ENCODE measurements at regions not wholly inside any gene's neighbourhood (a gene's known extent, or its start where the extent isn't known, plus 50 kb on each side); places are given as distances from the start of the nearest gene placed in this dataset.

GRCh38 chr6:15877231-15877630 is 214.4 kb upstream of the DTNBP1 start:
- H3K4me2 ChIP-seq (ENCODE audit: low read length): no peak overlapping the region
- H2AFZ ChIP-seq: no peak overlapping the region
- no peak overlapping the region for H3K9ac ChIP-seq
- H3K9me3 ChIP-seq (ENCODE audit: control insufficient read depth, low read length): no peaks in the 10 kb centered on the region
- no peaks in the 10 kb centered on the region for H3K36me3 ChIP-seq (ENCODE audit: control insufficient read depth, insufficient read depth, low read length)
- H3K27ac ChIP-seq: no peak overlapping the region
- TF ChIP-seq, protein P1, sequence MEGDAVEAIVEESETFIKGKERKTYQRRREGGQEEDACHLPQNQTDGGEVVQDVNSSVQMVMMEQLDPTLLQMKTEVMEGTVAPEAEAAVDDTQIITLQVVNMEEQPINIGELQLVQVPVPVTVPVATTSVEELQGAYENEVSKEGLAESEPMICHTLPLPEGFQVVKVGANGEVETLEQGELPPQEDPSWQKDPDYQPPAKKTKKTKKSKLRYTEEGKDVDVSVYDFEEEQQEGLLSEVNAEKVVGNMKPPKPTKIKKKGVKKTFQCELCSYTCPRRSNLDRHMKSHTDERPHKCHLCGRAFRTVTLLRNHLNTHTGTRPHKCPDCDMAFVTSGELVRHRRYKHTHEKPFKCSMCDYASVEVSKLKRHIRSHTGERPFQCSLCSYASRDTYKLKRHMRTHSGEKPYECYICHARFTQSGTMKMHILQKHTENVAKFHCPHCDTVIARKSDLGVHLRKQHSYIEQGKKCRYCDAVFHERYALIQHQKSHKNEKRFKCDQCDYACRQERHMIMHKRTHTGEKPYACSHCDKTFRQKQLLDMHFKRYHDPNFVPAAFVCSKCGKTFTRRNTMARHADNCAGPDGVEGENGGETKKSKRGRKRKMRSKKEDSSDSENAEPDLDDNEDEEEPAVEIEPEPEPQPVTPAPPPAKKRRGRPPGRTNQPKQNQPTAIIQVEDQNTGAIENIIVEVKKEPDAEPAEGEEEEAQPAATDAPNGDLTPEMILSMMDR (IDR thresholded peaks at IDR 0.05): no peak
- H3K27me3 ChIP-seq (ENCODE audit: control insufficient read depth, insufficient read depth, low read length): no peaks in the 10 kb centered on the region
- H3K79me2 ChIP-seq: no peaks in the 10 kb centered on the region
- H3K4me1 ChIP-seq: no peaks in the 10 kb centered on the region
- no peak overlapping the region for H3K4me3 ChIP-seq (ENCODE audit: low read depth, low read length)

- TF ChIP-seq, protein P1 (IDR thresholded peaks at IDR 0.05): no peak
- no peak overlapping the region for H3K4me2 ChIP-seq (ENCODE audit: low read length)
- H3K9ac ChIP-seq: no peak overlapping the region
- H3K4me1 ChIP-seq: no peaks in the 10 kb centered on the region
- no peak overlapping the region for H3K27ac ChIP-seq
- no peak overlapping the region for H3K4me3 ChIP-seq (ENCODE audit: low read depth, low read length)
- H2AFZ ChIP-seq: no peak overlapping the region
- no peaks in the 10 kb centered on the region for H3K79me2 ChIP-seq
- no peaks in the 10 kb centered on the region for H3K36me3 ChIP-seq (ENCODE audit: control insufficient read depth, insufficient read depth, low read length)
- no peaks in the 10 kb centered on the region for H3K27me3 ChIP-seq (ENCODE audit: control insufficient read depth, insufficient read depth, low read length)
- no peaks in the 10 kb centered on the region for H3K9me3 ChIP-seq (ENCODE audit: control insufficient read depth, low read length)
Observed at GRCh38 chr6:15876406-15876805, 213.6 kb upstream of the DTNBP1 start.

DNA sequence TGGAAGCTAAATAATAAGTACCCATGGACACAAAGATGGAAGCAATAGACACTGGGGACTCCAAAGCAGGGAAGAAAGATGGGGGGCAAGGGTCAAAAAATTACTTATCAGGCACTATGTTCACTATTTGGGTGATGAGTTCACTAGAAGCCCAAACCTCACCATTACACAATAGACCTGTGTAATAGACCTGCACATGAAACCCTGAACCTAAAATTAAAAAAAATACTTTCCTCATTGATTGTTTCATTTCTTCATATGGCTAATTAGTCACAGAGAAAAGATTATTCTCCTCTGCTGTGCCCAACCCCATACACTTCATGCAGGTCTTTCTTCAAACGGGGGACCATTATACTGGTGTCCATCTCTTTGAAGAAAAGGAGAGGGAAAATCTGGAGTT is 213.0 kb upstream of the DTNBP1 start:
- no peak overlapping the region for H2AFZ ChIP-seq
- H3K4me1 ChIP-seq: no peaks in the 10 kb centered on the region
- no peak overlapping the region for H3K4me3 ChIP-seq (ENCODE audit: low read depth, low read length)
- H3K27ac ChIP-seq: no peak overlapping the region
- H3K79me2 ChIP-seq: no peaks in the 10 kb centered on the region
- no peaks in the 10 kb centered on the region for H3K27me3 ChIP-seq (ENCODE audit: control insufficient read depth, insufficient read depth, low read length)
- TF ChIP-seq, protein P1 (IDR thresholded peaks at IDR 0.05): no peak
- no peak overlapping the region for H3K9ac ChIP-seq
- H3K4me2 ChIP-seq (ENCODE audit: low read length): no peak overlapping the region
- H3K36me3 ChIP-seq (ENCODE audit: control insufficient read depth, insufficient read depth, low read length): no peaks in the 10 kb centered on the region
- no peaks in the 10 kb centered on the region for H3K9me3 ChIP-seq (ENCODE audit: control insufficient read depth, low read length)

GRCh38 chr6:15874821-15875220 is 212.0 kb upstream of the DTNBP1 start:
- Histone ChIP-seq H2AFZ (no peak overlapping the region), H3K4me3 (ENCODE audit: low read depth, low read length) (no peak overlapping the region), H3K27me3 (ENCODE audit: control insufficient read depth, insufficient read depth, low read length) (no peaks in the 10 kb centered on the region), H3K4me1 (no peaks in the 10 kb centered on the region), H3K9ac (no peak overlapping the region), H3K79me2 (no peaks in the 10 kb centered on the region), H3K9me3 (ENCODE audit: control insufficient read depth, low read length) (no peaks in the 10 kb centered on the region), H3K27ac (no peak overlapping the region), H3K36me3 (ENCODE audit: control insufficient read depth, insufficient read depth, low read length) (no peaks in the 10 kb centered on the region), H3K4me2 (ENCODE audit: low read length) (no peak overlapping the region)
- TF ChIP-seq, protein P1 (IDR thresholded peaks at IDR 0.05): no peak

DNA sequence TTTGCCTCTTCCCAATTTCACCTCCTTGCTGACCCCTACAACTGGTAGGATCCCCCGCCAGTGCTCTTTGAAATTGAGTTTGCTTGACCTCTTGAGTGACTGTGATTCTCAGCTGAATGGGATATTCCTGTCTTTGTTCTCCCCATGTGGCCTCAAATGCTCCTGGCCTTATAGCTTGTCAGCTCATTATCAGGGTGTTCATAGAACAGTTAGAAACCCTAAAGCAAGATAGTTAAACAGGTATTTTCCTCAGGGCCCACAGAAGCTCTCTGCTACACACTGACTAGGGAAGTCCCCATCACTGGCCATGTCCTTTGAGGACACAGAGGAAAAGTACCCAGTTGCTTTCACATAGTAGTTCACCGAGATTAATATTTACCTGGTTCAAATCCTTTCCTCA is 211.5 kb upstream of the DTNBP1 start:
- Histone ChIP-seq H3K4me3 (ENCODE audit: low read depth, low read length) (no peak overlapping the region), H3K9me3 (ENCODE audit: control insufficient read depth, low read length) (no peaks in the 10 kb centered on the region), H3K4me1 (no peaks in the 10 kb centered on the region), H3K27ac (no peak overlapping the region), H3K79me2 (no peaks in the 10 kb centered on the region), H3K27me3 (ENCODE audit: control insufficient read depth, insufficient read depth, low read length) (no peaks in the 10 kb centered on the region), H3K36me3 (ENCODE audit: control insufficient read depth, insufficient read depth, low read length) (no peaks in the 10 kb centered on the region), H3K4me2 (ENCODE audit: low read length) (no peak overlapping the region), H3K9ac (no peak overlapping the region), H2AFZ (no peak overlapping the region)
- TF ChIP-seq, protein P1 (IDR thresholded peaks at IDR 0.05): no peak

Measured in parathyroid adenoma (tissue), 2 donors.